Hepatic stellate cell (primary cell): ENCODE measurements at regions not wholly inside any gene's neighbourhood (a gene's known extent, or its start where the extent isn't known, plus 50 kb on each side); places are given as distances from the start of the nearest gene placed in this dataset.

Experiments
- DNase-seq: peaks from one replicate; pipeline ENCODE4 v3.0.0; 2011; ENCODE audit warnings: low spot score

- DNase-seq = no peak
Observed at GRCh38 chrX:78213331-78213730, 73.9 kb upstream of the TAF9B start.

- peak; percentile 5 for DNase-seq
Observed at GRCh38 chrX:78199851-78200250, 60.4 kb upstream of the TAF9B start.
